Heart left ventricle (tissue), 13 donors: ENCODE measurements at regions not wholly inside any gene's neighbourhood (a gene's known extent, or its start where the extent isn't known, plus 50 kb on each side); places are given as distances from the start of the nearest gene placed in this dataset.

ENCODE experiments used
- POLR2A ChIP-seq, 2 donors: fragments of 450-650 bp; IDR thresholded peaks; one replicate each; pipeline ENCODE4 v1.6.1; 2017; ENCODE audit warnings: antibody characterized with exemption in 2 of 2, mild to moderate bottlenecking in 2 of 2, moderate library complexity in 2 of 2
- TF ChIP-seq, protein P1 (sequence below), 12 donors: fragments of 200-600 bp; sonication (generic) in 4 of 12; IDR thresholded peaks; one replicate each; pipeline versions ENCODE4 v1.5.0 to v1.8.0; 2018 to 2022; ENCODE audit warnings: antibody characterized with exemption in 12 of 12, mild to moderate bottlenecking in 5 of 12
- donor health status: ischemic (EF 13 %, LVEDD 7.1; RV severe dilation, severe dysfunction).
- donor health status: DM: no; HTN: yes; CAD: no.
- donor health status: DM: no; HTN: no; CAD: no.
- donor health status: ischemic (EF 25% LVEDD 6.9; RV normal size, moderate dysfunction).
- donor health status: ischemic (EF 25% LVEDD 5.7; RV mildly dilated, moderate dysfunction).
- donor health status: ischemic (EF 35%, LVEDD 5.7; RV mildly dilated, moderate dysfunction).
- donor health status: nonischemic (EF 11% LVEDD 7.7; RV severe dilation, severe dysfunction).
- donor health status: DM: yes; HTN: yes; CAD: no.
- donor health status: PGD.
- donor health status: ischemic (EF 29% LVEDD 5.4; RV normal size, mild dysfunction).
- donor health status: nonischemic (EF 23%, LVEDD 6.1; RV moderate dilation, normal function).

DNA sequence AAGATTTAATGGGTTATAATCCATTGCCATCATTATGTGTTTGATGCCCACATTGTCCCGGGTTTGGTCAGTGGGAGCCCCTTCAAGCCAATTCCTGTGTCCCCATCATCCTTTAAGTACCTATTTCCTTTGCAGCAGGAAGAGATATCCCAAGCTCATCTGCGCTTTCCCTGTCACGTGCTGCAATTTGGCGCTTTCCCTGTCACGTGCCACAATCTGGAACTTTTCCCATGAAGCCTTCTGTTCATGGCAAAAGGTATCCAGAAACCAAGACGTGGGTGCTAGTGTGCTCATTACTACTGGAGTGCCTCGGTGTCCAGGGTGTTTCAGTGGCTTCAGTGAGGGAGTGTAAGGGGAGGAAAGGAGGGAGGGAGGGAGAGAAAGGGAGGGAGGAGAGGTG lies 168.5 kb downstream of the NPIPB11 start:
- TF ChIP-seq, protein P1, sequence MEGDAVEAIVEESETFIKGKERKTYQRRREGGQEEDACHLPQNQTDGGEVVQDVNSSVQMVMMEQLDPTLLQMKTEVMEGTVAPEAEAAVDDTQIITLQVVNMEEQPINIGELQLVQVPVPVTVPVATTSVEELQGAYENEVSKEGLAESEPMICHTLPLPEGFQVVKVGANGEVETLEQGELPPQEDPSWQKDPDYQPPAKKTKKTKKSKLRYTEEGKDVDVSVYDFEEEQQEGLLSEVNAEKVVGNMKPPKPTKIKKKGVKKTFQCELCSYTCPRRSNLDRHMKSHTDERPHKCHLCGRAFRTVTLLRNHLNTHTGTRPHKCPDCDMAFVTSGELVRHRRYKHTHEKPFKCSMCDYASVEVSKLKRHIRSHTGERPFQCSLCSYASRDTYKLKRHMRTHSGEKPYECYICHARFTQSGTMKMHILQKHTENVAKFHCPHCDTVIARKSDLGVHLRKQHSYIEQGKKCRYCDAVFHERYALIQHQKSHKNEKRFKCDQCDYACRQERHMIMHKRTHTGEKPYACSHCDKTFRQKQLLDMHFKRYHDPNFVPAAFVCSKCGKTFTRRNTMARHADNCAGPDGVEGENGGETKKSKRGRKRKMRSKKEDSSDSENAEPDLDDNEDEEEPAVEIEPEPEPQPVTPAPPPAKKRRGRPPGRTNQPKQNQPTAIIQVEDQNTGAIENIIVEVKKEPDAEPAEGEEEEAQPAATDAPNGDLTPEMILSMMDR (IDR thresholded peaks at IDR 0.05) = no peak
- no peak for TF ChIP-seq POLR2A (IDR thresholded peaks at IDR 0.05)
